OCI-LY7 (cell line): ENCODE measurements at regions not wholly inside any gene's neighbourhood (a gene's known extent, or its start where the extent isn't known, plus 50 kb on each side); places are given as distances from the start of the nearest gene placed in this dataset.

ENCODE experiments used
- BruUV-seq: library from RNA; stranded (reverse); fragments of 400-500 nt; replicated peaks from 2 replicates; lab custom pipeline; 2021; lab: Mats Ljungman, UMichigan
- CTCF ChIA-PET: fragments of 300-600 bp; sonication (Branson Sonifier 250); formaldehyde crosslinking; loops from one replicate; lab custom pipeline; 2022; ENCODE audit warnings: antibody characterized with exemption; ENCODE audit not compliant: unreplicated experiment; lab: Charles Lee
- POLR2A ChIA-PET: fragments of 300-600 bp; sonication (Branson Sonifier 250); formaldehyde crosslinking; loops from one replicate; lab custom pipeline; 2022; ENCODE audit warnings: antibody characterized with exemption; lab: Charles Lee
- DNase-seq: peaks from one replicate; pipeline ENCODE4 v3.0.0-alpha.2; 2015; ENCODE audit warnings: low spot score
- H2AFZ ChIP-seq: fragments of 200-600 bp; sonication (generic), shearing (Covaris generic); 2 replicates; pipeline ENCODE4 v1.6.1; 2014; ENCODE audit warnings: mild to moderate bottlenecking, antibody characterized with exemption, low read length, moderate library complexity
- H3K27ac ChIP-seq: fragments of 200-600 bp; sonication (generic); 2 replicates; pipeline ENCODE4 v1.5.1; 2014; ENCODE audit warnings: mixed run types, low read depth, mild to moderate bottlenecking, moderate library complexity, low read length, inconsistent platforms; ENCODE audit not compliant: poor library complexity, severe bottlenecking
- H3K36me3 ChIP-seq: fragments of 200-600 bp; sonication (generic); 2 replicates; pipeline ENCODE4 v1.6.1; 2014; ENCODE audit warnings: mild to moderate bottlenecking, antibody characterized with exemption, low read length, moderate library complexity, mixed read lengths; ENCODE audit not compliant: insufficient read depth
- H3K4me1 ChIP-seq: fragments of 200-600 bp; sonication (generic); 2 replicates; pipeline ENCODE4 v1.5.1; 2014; ENCODE audit warnings: mild to moderate bottlenecking, low read length; ENCODE audit not compliant: insufficient read depth, poor library complexity, severe bottlenecking
- H3K4me2 ChIP-seq: fragments of 200-600 bp; sonication (generic); 2 replicates; pipeline ENCODE4 v1.6.1; 2014; ENCODE audit warnings: mild to moderate bottlenecking, low read length
- H3K4me3 ChIP-seq: fragments of 200-600 bp; sonication (generic); 2 replicates; pipeline ENCODE4 v1.5.1; 2014; ENCODE audit warnings: mild to moderate bottlenecking, low read depth, low read length; ENCODE audit not compliant: poor library complexity, severe bottlenecking
- H3K79me2 ChIP-seq: fragments of 200-600 bp; sonication (generic); 2 replicates; pipeline ENCODE4 v1.6.1; 2016; ENCODE audit warnings: low read depth, mild to moderate bottlenecking, low read length, moderate library complexity, mixed read lengths; ENCODE audit not compliant: insufficient read depth
- H3K9me2 ChIP-seq: fragments of 200-600 bp; sonication (generic); 2 replicates; pipeline ENCODE4 v1.6.1; 2016; ENCODE audit warnings: mild to moderate bottlenecking, low read length, mixed read lengths; ENCODE audit not compliant: insufficient read depth
- H3K9me3 ChIP-seq: fragments of 200-600 bp; sonication (generic); 2 replicates; pipeline ENCODE4 v1.6.1; 2014; ENCODE audit warnings: mild to moderate bottlenecking, mixed run types, low read length, mixed read lengths
- H4K20me1 ChIP-seq: fragments of 200-600 bp; sonication (generic); 2 replicates; pipeline ENCODE4 v1.6.1; 2014; ENCODE audit warnings: mild to moderate bottlenecking, antibody characterized with exemption, low read length, moderate library complexity, mixed read lengths; ENCODE audit not compliant: insufficient read depth
- CTCF ChIP-seq: fragments of 200-600 bp; sonication (generic); conservative IDR thresholded peaks from 2 replicates; pipeline ENCODE4 v1.5.1; 2014; ENCODE audit warnings: mild to moderate bottlenecking, antibody characterized with exemption, low read length, moderate library complexity, mixed read lengths
- EZH2phosphoT487 ChIP-seq: fragments of 200-600 bp; sonication (generic); IDR thresholded peaks from 2 replicates; pipeline ENCODE4 v1.6.1; 2018; ENCODE audit warnings: low read depth, borderline replicate concordance, mild to moderate bottlenecking, mixed run types, antibody characterized with exemption, low read length, moderate library complexity, mixed read lengths
- intact Hi-C: fragments of 100-400 bp; cut with micrococcal nuclease; formaldehyde crosslinking; loops from one replicate; pipeline ENCODE4 v1.10.0; 2022; ENCODE audit not compliant: unreplicated experiment

DNA sequence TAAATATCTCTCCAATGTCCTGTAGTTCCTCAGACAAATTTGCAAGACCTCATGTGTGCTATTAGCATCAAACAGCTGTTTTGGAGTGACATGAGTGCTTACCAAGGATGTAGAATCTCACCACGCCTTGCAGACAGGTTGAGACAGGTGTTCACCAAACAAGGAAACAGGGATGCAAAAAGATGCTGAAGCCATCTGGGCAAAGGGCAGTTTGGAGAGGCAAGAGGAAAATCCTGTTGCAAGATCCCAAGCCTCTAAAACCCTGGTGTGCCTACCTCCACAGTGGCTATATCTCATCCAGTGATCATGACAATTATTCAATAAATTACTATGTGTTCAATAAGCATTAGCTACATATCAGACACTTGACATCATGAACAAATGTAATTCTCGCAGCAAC, 373.7 kb downstream of the SOX9 start:
- Histone ChIP-seq H3K4me3 (no peak overlapping the region), H3K9me3 (peaks cover 6% of the 10 kb centered on the region; the same call in 1 of the 2 replicates), H3K9me2 (no peaks in the 10 kb centered on the region), H3K4me2 (no peak overlapping the region), H4K20me1 (no peaks in the 10 kb centered on the region), H3K27ac (no peak overlapping the region), H3K4me1 (no peaks in the 10 kb centered on the region), H3K79me2 (no peaks in the 10 kb centered on the region), H2AFZ (no peak overlapping the region), H3K36me3 (no peaks in the 10 kb centered on the region)
- TF ChIP-seq EZH2phosphoT487 = no peak
- TF ChIP-seq CTCF = no peak
- ChIA-PET POLR2A (interaction anchor here (0.7 kb wide), 1 partner anchor 15 kb away, joined by 3 read pairs; no protein-coding TSS in a partner anchor), CTCF (no interaction called here)
- BruUV-seq = no TSS peak
- DNase-seq = no peak
- intact Hi-C loops = no loop called here

- Histone ChIP-seq H3K27ac (no peak overlapping the region), H3K9me2 (no peaks in the 10 kb centered on the region), H3K4me3 (no peak overlapping the region), H3K9me3 (no peaks in the 10 kb centered on the region), H3K4me1 (no peaks in the 10 kb centered on the region), H3K4me2 (no peak overlapping the region), H4K20me1 (no peaks in the 10 kb centered on the region), H3K36me3 (no peaks in the 10 kb centered on the region), H2AFZ (no peak overlapping the region), H3K79me2 (no peaks in the 10 kb centered on the region)
- no TSS peak for BruUV-seq
- POLR2A ChIA-PET = interaction anchor here (0.7 to 1.0 kb wide), 2 partner anchors 16 to 1389 kb away, joined by 3 read pairs; no protein-coding TSS in a partner anchor
- CTCF ChIA-PET = no interaction called here
- intact Hi-C loops = no loop called here
- no peak for DNase-seq
- no peak for TF ChIP-seq EZH2phosphoT487
- no peak for TF ChIP-seq CTCF
Observed at GRCh38 chr17:72496461-72496860, 375.6 kb downstream of the SOX9 start.

DNA sequence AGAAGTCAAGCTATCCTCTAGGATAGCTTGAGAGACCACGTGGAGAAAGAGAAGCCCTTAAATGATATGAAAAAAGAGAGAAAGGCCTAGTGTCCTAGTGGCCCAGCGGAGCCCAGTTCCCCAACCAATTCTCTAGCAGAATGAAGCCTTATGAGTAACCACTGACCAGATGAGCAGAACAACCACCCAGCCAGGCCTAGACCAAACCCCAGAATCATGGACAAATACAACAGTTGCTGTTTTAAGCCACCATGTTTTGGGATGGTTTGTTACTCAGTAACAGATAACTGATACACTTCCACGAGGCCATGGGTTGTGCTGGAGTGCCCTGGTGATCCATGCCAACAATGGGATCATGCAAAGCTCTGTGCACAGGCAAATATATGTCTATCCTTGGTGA, 377.1 kb downstream of the SOX9 start:
- ChIA-PET CTCF (no interaction called here), POLR2A (interaction anchor here (1.3 kb wide), 2 partner anchors 10 to 13 kb away, joined by 3 read pairs; no protein-coding TSS in a partner anchor)
- Histone ChIP-seq H2AFZ (no peak overlapping the region), H3K4me3 (no peak overlapping the region), H3K4me1 (no peaks in the 10 kb centered on the region), H3K9me2 (no peaks in the 10 kb centered on the region), H3K79me2 (no peaks in the 10 kb centered on the region), H3K9me3 (no peaks in the 10 kb centered on the region), H3K36me3 (no peaks in the 10 kb centered on the region), H3K27ac (no peak overlapping the region), H4K20me1 (no peaks in the 10 kb centered on the region), H3K4me2 (no peak overlapping the region)
- no peak for DNase-seq
- intact Hi-C loops = no loop called here
- no TSS peak for BruUV-seq
- TF ChIP-seq EZH2phosphoT487 (no peak), CTCF (no peak)
